ENCODE measurements at regions not wholly inside any gene's neighbourhood (a gene's known extent, or its start where the extent isn't known, plus 50 kb on each side); places are given as distances from the start of the nearest gene placed in this dataset.

DNA sequence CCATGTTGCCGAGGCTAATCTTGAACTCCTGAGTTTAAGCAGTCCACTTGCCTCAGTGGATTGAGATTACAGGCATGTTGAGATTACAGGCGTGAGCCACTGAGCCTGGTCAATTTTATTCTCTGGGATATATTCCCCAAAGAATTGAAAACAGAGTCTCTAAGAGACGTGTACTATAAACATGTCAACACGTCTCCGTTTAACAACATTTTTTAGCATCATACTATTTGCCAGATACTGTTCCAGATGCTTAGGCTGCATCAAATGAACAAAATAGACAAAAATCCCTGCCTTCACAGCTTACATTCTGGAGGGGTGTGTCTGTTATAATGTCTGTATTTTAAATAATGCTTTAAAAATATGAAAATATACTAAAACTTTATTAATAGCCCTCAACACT, 54.1 kb upstream of the PRKG1 start:
- no peak overlapping the region for H3K4me2 ChIP-seq
- H3K27ac ChIP-seq: no peak overlapping the region
- 13% methylated on average over 5 of the region's 5 CpGs for WGBS (ENCODE audit: missing lambda C conversion rate)
- no peaks in the 10 kb centered on the region for H3K4me1 ChIP-seq
- H3K9me3 ChIP-seq: no peaks in the 10 kb centered on the region
- CTCF ChIA-PET: no interaction called here
- ATAC-seq (no peak), DNase-seq (ENCODE audit: low read depth in 1 of 2, low spot score in 1 of 2) (no peak), FAIRE-seq (no peak)
- H3K4me3 ChIP-seq: no peak overlapping the region
- POLR2A ChIA-PET: no interaction called here
- TF ChIP-seq EHF (CRISPR knock-in tag; IDR thresholded peaks at IDR 0.05) (no peak), KDM1A (IDR thresholded peaks at IDR 0.05; ENCODE audit: low read depth) (no peak), JUN (IDR thresholded peaks at IDR 0.05) (no peak), ZNF302 (CRISPR knock-in tag; IDR thresholded peaks at IDR 0.05) (no peak)

DNA sequence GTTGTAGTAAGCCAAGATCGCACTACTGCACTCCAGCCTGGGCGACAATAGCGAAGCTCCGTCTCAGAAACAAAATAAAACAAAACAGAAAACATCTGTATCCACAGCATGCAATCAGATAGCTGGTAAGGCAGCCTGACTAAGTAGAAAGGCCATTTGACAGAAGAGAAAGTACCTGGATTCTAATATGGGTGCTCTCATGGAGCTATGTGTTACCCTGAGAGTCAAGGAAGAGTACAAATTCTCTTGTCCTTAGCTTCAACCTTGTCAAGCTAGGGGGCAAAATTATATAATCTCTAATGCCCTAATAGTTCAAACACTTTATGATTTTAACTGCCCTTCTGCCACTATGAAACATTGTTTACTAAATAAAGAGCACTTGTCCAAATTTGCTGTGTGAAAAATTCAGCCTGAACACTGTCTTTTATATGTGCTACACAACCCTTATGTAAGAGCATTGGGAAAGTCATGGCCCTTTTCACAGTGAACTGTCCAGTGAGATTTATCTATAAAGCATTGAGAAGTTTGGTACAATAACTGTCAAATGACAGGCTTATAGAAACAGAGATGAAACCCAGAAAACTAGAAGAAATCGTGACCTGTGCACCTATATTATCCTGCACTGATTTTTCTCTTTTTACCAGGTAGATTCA, 51.2 kb upstream of the PRKG1 start:
- Histone ChIP-seq H3K27ac (no peak overlapping the region), H3K4me3 (no peak overlapping the region), H3K4me2 (no peak overlapping the region), H3K9me3 (no peaks in the 10 kb centered on the region), H3K4me1 (no peaks in the 10 kb centered on the region)
- ATAC-seq: no peak
- CTCF ChIA-PET: no interaction called here
- POLR2A ChIA-PET: no interaction called here
- TF ChIP-seq MAFK (IDR thresholded peaks at IDR 0.05; ENCODE audit: partially characterized antibody) (no peak), HOXA7 (CRISPR knock-in tag; IDR thresholded peaks at IDR 0.05) (no peak), HEYL (CRISPR knock-in tag; IDR thresholded peaks at IDR 0.05) (no peak), ZFP36 (IDR thresholded peaks at IDR 0.05; ENCODE audit: borderline replicate concordance, partially characterized antibody) (no peak), TP53 (CRISPR knock-in tag; IDR thresholded peaks at IDR 0.05) (no peak), RARB (CRISPR knock-in tag; IDR thresholded peaks at IDR 0.05) (no peak), EP300 (IDR thresholded peaks at IDR 0.05) (no peak), NFE2L2 (conservative IDR thresholded peaks at IDR 0.05; ENCODE audit: low read length) (no peak), MAZ (IDR thresholded peaks at IDR 0.05; ENCODE audit: borderline replicate concordance, low read depth, low read length) (no peak), FOSL2 (IDR thresholded peaks at IDR 0.05) (no peak), FOSL2 (CRISPR knock-in tag; IDR thresholded peaks at IDR 0.05) (no peak), RFX5 (IDR thresholded peaks at IDR 0.05) (no peak)
- TF ChIP-seq, protein P1, sequence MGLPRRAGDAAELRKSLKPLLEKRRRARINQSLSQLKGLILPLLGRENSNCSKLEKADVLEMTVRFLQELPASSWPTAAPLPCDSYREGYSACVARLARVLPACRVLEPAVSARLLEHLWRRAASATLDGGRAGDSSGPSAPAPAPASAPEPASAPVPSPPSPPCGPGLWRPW (IDR thresholded peaks at IDR 0.05): no peak
- TF ChIP-seq, protein P2, sequence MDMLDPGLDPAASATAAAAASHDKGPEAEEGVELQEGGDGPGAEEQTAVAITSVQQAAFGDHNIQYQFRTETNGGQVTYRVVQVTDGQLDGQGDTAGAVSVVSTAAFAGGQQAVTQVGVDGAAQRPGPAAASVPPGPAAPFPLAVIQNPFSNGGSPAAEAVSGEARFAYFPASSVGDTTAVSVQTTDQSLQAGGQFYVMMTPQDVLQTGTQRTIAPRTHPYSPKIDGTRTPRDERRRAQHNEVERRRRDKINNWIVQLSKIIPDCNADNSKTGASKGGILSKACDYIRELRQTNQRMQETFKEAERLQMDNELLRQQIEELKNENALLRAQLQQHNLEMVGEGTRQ (IDR thresholded peaks at IDR 0.05): no peak
- TF ChIP-seq, protein P3, sequence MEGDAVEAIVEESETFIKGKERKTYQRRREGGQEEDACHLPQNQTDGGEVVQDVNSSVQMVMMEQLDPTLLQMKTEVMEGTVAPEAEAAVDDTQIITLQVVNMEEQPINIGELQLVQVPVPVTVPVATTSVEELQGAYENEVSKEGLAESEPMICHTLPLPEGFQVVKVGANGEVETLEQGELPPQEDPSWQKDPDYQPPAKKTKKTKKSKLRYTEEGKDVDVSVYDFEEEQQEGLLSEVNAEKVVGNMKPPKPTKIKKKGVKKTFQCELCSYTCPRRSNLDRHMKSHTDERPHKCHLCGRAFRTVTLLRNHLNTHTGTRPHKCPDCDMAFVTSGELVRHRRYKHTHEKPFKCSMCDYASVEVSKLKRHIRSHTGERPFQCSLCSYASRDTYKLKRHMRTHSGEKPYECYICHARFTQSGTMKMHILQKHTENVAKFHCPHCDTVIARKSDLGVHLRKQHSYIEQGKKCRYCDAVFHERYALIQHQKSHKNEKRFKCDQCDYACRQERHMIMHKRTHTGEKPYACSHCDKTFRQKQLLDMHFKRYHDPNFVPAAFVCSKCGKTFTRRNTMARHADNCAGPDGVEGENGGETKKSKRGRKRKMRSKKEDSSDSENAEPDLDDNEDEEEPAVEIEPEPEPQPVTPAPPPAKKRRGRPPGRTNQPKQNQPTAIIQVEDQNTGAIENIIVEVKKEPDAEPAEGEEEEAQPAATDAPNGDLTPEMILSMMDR (IDR thresholded peaks at IDR 0.05): no peak
- TF ChIP-seq, protein P4, sequence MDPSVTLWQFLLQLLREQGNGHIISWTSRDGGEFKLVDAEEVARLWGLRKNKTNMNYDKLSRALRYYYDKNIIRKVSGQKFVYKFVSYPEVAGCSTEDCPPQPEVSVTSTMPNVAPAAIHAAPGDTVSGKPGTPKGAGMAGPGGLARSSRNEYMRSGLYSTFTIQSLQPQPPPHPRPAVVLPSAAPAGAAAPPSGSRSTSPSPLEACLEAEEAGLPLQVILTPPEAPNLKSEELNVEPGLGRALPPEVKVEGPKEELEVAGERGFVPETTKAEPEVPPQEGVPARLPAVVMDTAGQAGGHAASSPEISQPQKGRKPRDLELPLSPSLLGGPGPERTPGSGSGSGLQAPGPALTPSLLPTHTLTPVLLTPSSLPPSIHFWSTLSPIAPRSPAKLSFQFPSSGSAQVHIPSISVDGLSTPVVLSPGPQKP (IDR thresholded peaks at IDR 0.05; ENCODE audit: low read depth, low read length): no peak
- 37% methylated on average over 5 of the region's 5 CpGs for WGBS (ENCODE audit: missing lambda C conversion rate)
- no peak for FAIRE-seq
- DNase-seq (ENCODE audit: low read depth in 1 of 2, low spot score in 1 of 2): no peak

DNA sequence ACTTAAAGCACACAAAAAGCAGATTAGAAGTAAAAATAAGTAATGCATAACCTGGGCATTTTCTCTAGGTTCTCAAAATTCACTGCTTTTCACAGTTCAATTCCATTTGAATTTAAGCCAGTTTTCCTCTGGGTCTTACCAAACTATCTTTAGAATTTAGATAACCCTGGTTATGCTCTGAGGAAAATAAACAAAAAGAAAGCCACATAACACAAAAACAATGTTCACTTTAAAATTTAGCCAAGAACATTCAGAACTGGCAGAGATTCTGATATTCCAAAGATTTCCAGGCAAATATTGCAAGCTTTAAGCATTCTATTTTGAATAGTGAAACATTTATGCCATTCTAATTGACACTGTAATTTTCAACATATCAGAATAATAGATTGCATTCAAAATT, 50.7 kb upstream of the PRKG1 start:
- no peaks in the 10 kb centered on the region for H3K9me3 ChIP-seq
- CTCF ChIA-PET: no interaction called here
- POLR2A ChIA-PET: no interaction called here
- no peaks in the 10 kb centered on the region for H3K4me1 ChIP-seq
- DNase-seq (ENCODE audit: low read depth in 1 of 2, low spot score in 1 of 2): no peak
- no peak for ATAC-seq
- TF ChIP-seq NFE2L2 (conservative IDR thresholded peaks at IDR 0.05; ENCODE audit: low read length) (no peak), POLR2AphosphoS2 (conservative IDR thresholded peaks at IDR 0.05; ENCODE audit: low read length) (no peak), NR3C1 (IDR thresholded peaks at IDR 0.05) (no peak), RAD21 (conservative IDR thresholded peaks at IDR 0.05 in 1 of 2, IDR thresholded peaks at IDR 0.05 in 1 of 2) (no peak), RNF2 (IDR thresholded peaks at IDR 0.05; ENCODE audit: borderline replicate concordance, low read depth) (no peak), HEYL (CRISPR knock-in tag; IDR thresholded peaks at IDR 0.05) (no peak), JUN (IDR thresholded peaks at IDR 0.05) (no peak), MAZ (IDR thresholded peaks at IDR 0.05; ENCODE audit: borderline replicate concordance, low read depth, low read length) (no peak), POLR2A (IDR thresholded peaks at IDR 0.05; ENCODE audit: low read length) (no peak), FOSB (CRISPR knock-in tag; IDR thresholded peaks at IDR 0.05) (no peak), ZSCAN20 (CRISPR knock-in tag; IDR thresholded peaks at IDR 0.05) (no peak), EP300 (IDR thresholded peaks at IDR 0.05) (no peak), ZFP36 (IDR thresholded peaks at IDR 0.05; ENCODE audit: borderline replicate concordance, partially characterized antibody) (no peak), KDM5A (IDR thresholded peaks at IDR 0.05) (no peak), CBX2 (IDR thresholded peaks at IDR 0.05; ENCODE audit: borderline replicate concordance, low read depth) (no peak), ZNF302 (CRISPR knock-in tag; IDR thresholded peaks at IDR 0.05) (no peak), NPAS2 (CRISPR knock-in tag; IDR thresholded peaks at IDR 0.05; ENCODE audit: borderline replicate concordance) (no peak), PHF8 (IDR thresholded peaks at IDR 0.05; ENCODE audit: borderline replicate concordance, low read depth) (no peak)
- TF ChIP-seq, protein P5, sequence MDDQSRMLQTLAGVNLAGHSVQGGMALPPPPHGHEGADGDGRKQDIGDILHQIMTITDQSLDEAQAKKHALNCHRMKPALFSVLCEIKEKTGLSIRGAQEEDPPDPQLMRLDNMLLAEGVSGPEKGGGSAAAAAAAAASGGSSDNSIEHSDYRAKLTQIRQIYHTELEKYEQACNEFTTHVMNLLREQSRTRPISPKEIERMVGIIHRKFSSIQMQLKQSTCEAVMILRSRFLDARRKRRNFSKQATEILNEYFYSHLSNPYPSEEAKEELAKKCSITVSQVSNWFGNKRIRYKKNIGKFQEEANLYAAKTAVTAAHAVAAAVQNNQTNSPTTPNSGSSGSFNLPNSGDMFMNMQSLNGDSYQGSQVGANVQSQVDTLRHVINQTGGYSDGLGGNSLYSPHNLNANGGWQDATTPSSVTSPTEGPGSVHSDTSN (IDR thresholded peaks at IDR 0.05): no peak
- no peak overlapping the region for H3K4me2 ChIP-seq
- no peak overlapping the region for H3K4me3 ChIP-seq
- FAIRE-seq: no peak
- H3K27ac ChIP-seq: no peak overlapping the region

Data from A549 (cell line).